ENCODE measurements at regions not wholly inside any gene's neighbourhood (a gene's known extent, or its start where the extent isn't known, plus 50 kb on each side); places are given as distances from the start of the nearest gene placed in this dataset.

- CTCF ChIA-PET = no interaction called here
- intact Hi-C loops (cut with micrococcal nuclease) = no loop called here
Measured at GRCh38 chrX:13189380-13189779, 130.5 kb downstream of the ATXN3L start.

More at GRCh38 chrX:13189380-13189779, 130.5 kb downstream of the ATXN3L start:
- no peak overlapping the region for H3K4me3 ChIP-seq (replicated peaks in 1 of 2; ENCODE audit: low read depth in 1 of 2, low read length in 2 of 2)
- no peaks in the 10 kb centered on the region for H3K36me3 ChIP-seq (ENCODE audit: control insufficient read depth in 1 of 2, insufficient read depth in 2 of 2, low read length in 2 of 2)
- no peaks in the 10 kb centered on the region for H3K4me1 ChIP-seq (ENCODE audit: control insufficient read depth in 1 of 2, insufficient read depth in 2 of 2, low read length in 2 of 2)
- no peak overlapping the region for H3K9ac ChIP-seq (ENCODE audit: low read length)
- H2AFZ ChIP-seq (ENCODE audit: low read depth, low read length, poor library complexity, severe bottlenecking) = no peak overlapping the region
- DNase-seq (ENCODE audit: low read depth, low spot score) = no peak
- H3K79me2 ChIP-seq (ENCODE audit: insufficient read depth, low read length) = no peaks in the 10 kb centered on the region
- no peaks in the 10 kb centered on the region for H4K20me1 ChIP-seq (ENCODE audit: insufficient read depth)
- H3K4me2 ChIP-seq (ENCODE audit: low read length) = no peak overlapping the region
- no peaks in the 10 kb centered on the region for H3K9me2 ChIP-seq (ENCODE audit: insufficient read depth)
- no peak overlapping the region for H3K27ac ChIP-seq (ENCODE audit: low read depth, low read length)
- POLR2A ChIA-PET = no interaction called here
- no peaks in the 10 kb centered on the region for H3K9me3 ChIP-seq (ENCODE audit: control insufficient read depth in 1 of 2, insufficient read depth in 1 of 2, low read depth in 1 of 2, low read length in 2 of 2)
- ATAC-seq = no peak
- RAD21 ChIA-PET (ENCODE audit: low non-redundant PET in 1 of 2, low total read pairs in 2 of 2, uncharacterized antibody in 2 of 2, unreplicated experiment in 2 of 2) = no interaction called here
- no peaks in the 10 kb centered on the region for H3K27me3 ChIP-seq (ENCODE audit: insufficient read depth, low read length)
- TF ChIP-seq ZNF274 (IDR thresholded peaks at IDR 0.05; ENCODE audit: low read depth, low read length) (no peak), YY1 (IDR thresholded peaks at IDR 0.05; ENCODE audit: extremely low read depth, insufficient replicate concordance, low read depth, low read length) (no peak), ZBTB33 (IDR thresholded peaks at IDR 0.05; ENCODE audit: extremely low read depth, insufficient replicate concordance, low read length) (no peak), EGR1 (IDR thresholded peaks at IDR 0.05; ENCODE audit: low read depth) (no peak), POLR2A (IDR thresholded peaks at IDR 0.05; ENCODE audit: borderline replicate concordance, extremely low read depth, insufficient read depth, insufficient read length) (no peak), CBX3 (IDR thresholded peaks at IDR 0.05; ENCODE audit: low read depth) (no peak), EZH2 (IDR thresholded peaks at IDR 0.05) (no peak), SP1 (IDR thresholded peaks at IDR 0.05; ENCODE audit: low read depth) (no peak), POLR2AphosphoS5 (IDR thresholded peaks at IDR 0.05; ENCODE audit: low read depth, low read length) (no peak), CEBPB (IDR thresholded peaks at IDR 0.05; ENCODE audit: low read depth) (no peak), EZH2phosphoT487 (IDR thresholded peaks at IDR 0.05; ENCODE audit: borderline replicate concordance) (no peak), REST (IDR thresholded peaks at IDR 0.05; ENCODE audit: low read depth) (no peak), ZFX (IDR thresholded peaks at IDR 0.05) (no peak), SRF (IDR thresholded peaks at IDR 0.05; ENCODE audit: low read depth) (no peak), RAD21 (IDR thresholded peaks at IDR 0.05; ENCODE audit: low read depth) (no peak), FOSL1 (IDR thresholded peaks at IDR 0.05; ENCODE audit: low read depth) (no peak), SIN3A (IDR thresholded peaks at IDR 0.05; ENCODE audit: low read depth) (no peak), TCF7L2 (IDR thresholded peaks at IDR 0.05; ENCODE audit: borderline replicate concordance, extremely low read depth, insufficient read depth, insufficient read length) (no peak)
- TF ChIP-seq, protein P1, sequence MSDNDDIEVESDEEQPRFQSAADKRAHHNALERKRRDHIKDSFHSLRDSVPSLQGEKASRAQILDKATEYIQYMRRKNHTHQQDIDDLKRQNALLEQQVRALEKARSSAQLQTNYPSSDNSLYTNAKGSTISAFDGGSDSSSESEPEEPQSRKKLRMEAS (IDR thresholded peaks at IDR 0.05) = no peak
- TF ChIP-seq, protein P2, sequence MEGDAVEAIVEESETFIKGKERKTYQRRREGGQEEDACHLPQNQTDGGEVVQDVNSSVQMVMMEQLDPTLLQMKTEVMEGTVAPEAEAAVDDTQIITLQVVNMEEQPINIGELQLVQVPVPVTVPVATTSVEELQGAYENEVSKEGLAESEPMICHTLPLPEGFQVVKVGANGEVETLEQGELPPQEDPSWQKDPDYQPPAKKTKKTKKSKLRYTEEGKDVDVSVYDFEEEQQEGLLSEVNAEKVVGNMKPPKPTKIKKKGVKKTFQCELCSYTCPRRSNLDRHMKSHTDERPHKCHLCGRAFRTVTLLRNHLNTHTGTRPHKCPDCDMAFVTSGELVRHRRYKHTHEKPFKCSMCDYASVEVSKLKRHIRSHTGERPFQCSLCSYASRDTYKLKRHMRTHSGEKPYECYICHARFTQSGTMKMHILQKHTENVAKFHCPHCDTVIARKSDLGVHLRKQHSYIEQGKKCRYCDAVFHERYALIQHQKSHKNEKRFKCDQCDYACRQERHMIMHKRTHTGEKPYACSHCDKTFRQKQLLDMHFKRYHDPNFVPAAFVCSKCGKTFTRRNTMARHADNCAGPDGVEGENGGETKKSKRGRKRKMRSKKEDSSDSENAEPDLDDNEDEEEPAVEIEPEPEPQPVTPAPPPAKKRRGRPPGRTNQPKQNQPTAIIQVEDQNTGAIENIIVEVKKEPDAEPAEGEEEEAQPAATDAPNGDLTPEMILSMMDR (IDR thresholded peaks at IDR 0.05 in 2 of 3, conservative IDR thresholded peaks at IDR 0.05 in 1 of 3; ENCODE audit: borderline replicate concordance in 1 of 3, insufficient read depth in 1 of 3, low read depth in 2 of 3, low read length in 2 of 3) = no peak
- BruUV-seq (replicated peaks) = no TSS peak

Measured in HCT116 (cell line).